ENCODE measurements at regions not wholly inside any gene's neighbourhood (a gene's known extent, or its start where the extent isn't known, plus 50 kb on each side); places are given as distances from the start of the nearest gene placed in this dataset.

DNA sequence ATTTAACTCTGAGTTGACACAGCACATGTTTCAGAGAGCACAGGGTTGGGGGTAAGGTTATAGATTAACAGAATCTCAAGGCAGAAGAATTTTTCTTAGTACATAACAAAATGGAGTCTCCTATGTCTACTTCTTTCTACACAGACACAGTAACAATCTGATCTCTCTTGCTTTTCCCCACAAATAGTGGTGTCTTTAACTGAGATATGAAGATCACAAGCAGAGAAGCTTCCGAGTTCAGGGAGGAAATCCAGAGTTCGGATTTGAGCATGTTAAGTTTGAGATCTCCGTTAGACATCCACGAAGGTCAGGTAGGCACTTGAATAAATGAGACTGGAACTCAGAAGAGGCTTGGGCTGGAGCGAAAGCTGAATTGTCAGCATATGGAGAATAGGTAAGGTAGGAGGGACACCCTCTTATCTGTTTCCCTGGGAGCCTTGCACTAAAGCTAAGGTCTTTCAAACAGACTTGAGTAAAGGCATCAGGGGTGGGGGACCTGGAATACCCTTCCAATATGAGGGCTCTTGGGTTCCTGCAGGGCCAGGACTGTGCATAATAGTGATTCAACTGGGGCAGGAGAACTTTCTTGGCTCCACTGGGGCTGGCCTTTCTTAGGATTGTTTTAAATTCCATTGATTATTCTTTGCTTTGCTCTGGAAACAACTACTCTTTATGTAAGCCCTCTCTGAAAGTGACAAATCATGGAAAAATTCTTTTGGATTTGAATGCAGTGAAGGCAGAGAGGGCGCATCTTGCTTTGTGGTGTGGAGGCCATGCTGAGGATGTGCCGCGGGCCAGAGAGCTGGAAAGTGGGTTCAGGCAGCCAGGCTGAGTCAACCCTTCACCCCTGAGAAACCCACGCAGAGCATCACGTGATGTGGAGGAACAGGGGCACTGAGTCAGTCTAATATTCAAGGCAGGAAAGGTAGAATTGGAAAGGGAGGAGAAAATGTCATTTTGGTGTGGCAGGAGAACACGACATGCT lies 62.7 kb upstream of the AMPD3 start:
- TF ChIP-seq, protein P1, sequence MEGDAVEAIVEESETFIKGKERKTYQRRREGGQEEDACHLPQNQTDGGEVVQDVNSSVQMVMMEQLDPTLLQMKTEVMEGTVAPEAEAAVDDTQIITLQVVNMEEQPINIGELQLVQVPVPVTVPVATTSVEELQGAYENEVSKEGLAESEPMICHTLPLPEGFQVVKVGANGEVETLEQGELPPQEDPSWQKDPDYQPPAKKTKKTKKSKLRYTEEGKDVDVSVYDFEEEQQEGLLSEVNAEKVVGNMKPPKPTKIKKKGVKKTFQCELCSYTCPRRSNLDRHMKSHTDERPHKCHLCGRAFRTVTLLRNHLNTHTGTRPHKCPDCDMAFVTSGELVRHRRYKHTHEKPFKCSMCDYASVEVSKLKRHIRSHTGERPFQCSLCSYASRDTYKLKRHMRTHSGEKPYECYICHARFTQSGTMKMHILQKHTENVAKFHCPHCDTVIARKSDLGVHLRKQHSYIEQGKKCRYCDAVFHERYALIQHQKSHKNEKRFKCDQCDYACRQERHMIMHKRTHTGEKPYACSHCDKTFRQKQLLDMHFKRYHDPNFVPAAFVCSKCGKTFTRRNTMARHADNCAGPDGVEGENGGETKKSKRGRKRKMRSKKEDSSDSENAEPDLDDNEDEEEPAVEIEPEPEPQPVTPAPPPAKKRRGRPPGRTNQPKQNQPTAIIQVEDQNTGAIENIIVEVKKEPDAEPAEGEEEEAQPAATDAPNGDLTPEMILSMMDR (conservative IDR thresholded peaks at IDR 0.05; ENCODE audit: low read length) = no peak
- no peak for TF ChIP-seq EZH2phosphoT487 (IDR thresholded peaks at IDR 0.05; ENCODE audit: borderline replicate concordance, low read depth, low read length)
- ChIA-PET CTCF (ENCODE audit: unreplicated experiment) (no interaction called here), POLR2A (no interaction called here)
- no TSS peak for BruUV-seq (replicated peaks)
- no peak for DNase-seq (ENCODE audit: low spot score)
- Histone ChIP-seq H4K20me1 (ENCODE audit: insufficient read depth, low read length) (no peaks in the 10 kb centered on the region), H3K9me3 (ENCODE audit: low read length) (no peaks in the 10 kb centered on the region), H3K36me3 (ENCODE audit: insufficient read depth, low read length) (no peaks in the 10 kb centered on the region), H3K79me2 (ENCODE audit: insufficient read depth, low read depth, low read length) (no peaks in the 10 kb centered on the region), H3K27ac (ENCODE audit: low read depth, low read length, poor library complexity, severe bottlenecking) (no peak overlapping the region), H3K9me2 (ENCODE audit: insufficient read depth, low read length) (no peaks in the 10 kb centered on the region), H3K4me2 (ENCODE audit: low read length) (no peak overlapping the region), H3K4me1 (ENCODE audit: insufficient read depth, low read length, poor library complexity, severe bottlenecking) (no peaks in the 10 kb centered on the region), H3K4me3 (ENCODE audit: low read depth, low read length, poor library complexity, severe bottlenecking) (no peak overlapping the region), H2AFZ (ENCODE audit: low read length) (no peak overlapping the region)
- intact Hi-C loops (cut with micrococcal nuclease; ENCODE audit: unreplicated experiment) = no loop called here

DNA sequence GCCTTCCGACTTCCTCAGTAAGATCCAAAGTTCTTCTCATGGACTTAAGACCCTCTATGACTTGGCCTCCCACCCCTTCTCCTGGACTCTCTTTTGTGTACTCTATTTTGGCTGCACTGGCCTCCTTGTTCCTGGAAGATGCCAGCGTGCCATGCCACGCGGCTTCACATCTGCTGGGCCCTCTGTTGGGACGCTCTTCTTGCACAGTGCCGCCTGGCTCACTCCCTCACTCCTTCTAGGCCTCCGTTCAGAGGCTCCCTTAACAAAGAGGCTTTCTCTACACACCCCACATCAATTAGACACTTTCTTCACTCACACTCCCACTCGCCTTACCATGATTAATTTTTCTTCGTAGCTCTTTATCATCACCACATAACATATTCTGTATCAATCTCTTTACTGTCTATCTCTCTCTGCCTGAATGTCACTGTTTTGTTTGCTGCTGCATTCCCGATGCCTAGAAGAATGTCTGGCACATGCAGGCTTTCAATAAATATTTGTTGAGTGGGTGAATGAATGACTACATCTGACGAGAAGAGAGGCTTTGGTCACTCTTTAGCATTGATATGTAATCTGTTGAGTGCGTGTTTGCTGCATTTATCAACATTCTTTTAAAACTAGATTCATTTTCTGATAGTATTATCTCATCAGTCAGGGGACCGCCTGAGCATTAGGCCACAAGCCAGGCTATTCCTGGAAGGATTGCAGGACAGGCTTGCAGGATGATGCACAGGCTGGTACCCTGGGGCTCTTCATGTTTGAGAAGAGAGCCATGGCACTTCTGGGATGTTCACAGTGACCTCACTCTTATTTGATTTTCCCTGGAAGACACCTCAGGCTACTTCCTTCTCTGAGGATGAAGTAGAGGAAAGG lies 60.6 kb upstream of the AMPD3 start:
- Histone ChIP-seq H3K79me2 (ENCODE audit: insufficient read depth, low read depth, low read length) (no peaks in the 10 kb centered on the region), H2AFZ (ENCODE audit: low read length) (no peak overlapping the region), H3K4me3 (ENCODE audit: low read depth, low read length, poor library complexity, severe bottlenecking) (no peak overlapping the region), H4K20me1 (ENCODE audit: insufficient read depth, low read length) (no peaks in the 10 kb centered on the region), H3K36me3 (ENCODE audit: insufficient read depth, low read length) (no peaks in the 10 kb centered on the region), H3K4me1 (ENCODE audit: insufficient read depth, low read length, poor library complexity, severe bottlenecking) (no peaks in the 10 kb centered on the region), H3K9me2 (ENCODE audit: insufficient read depth, low read length) (no peaks in the 10 kb centered on the region), H3K4me2 (ENCODE audit: low read length) (no peak overlapping the region), H3K27ac (ENCODE audit: low read depth, low read length, poor library complexity, severe bottlenecking) (no peak overlapping the region), H3K9me3 (ENCODE audit: low read length) (no peaks in the 10 kb centered on the region)
- BruUV-seq (replicated peaks) = no TSS peak
- intact Hi-C loops (cut with micrococcal nuclease; ENCODE audit: unreplicated experiment) = no loop called here
- CTCF ChIA-PET (ENCODE audit: unreplicated experiment) = no interaction called here
- POLR2A ChIA-PET = no interaction called here
- no peak for TF ChIP-seq EZH2phosphoT487 (IDR thresholded peaks at IDR 0.05; ENCODE audit: borderline replicate concordance, low read depth, low read length)
- TF ChIP-seq, protein P1 (conservative IDR thresholded peaks at IDR 0.05; ENCODE audit: low read length) = no peak
- no peak for DNase-seq (ENCODE audit: low spot score)
